ENCODE measurements at regions not wholly inside any gene's neighbourhood (a gene's known extent, or its start where the extent isn't known, plus 50 kb on each side); places are given as distances from the start of the nearest gene placed in this dataset.
A peak's percentile ranks its signal among the peaks of the same experiment; 100 is the strongest.

- DNase-seq (ENCODE audit: low read depth in 2 of 2), result no peak
These were observed 426.7 kb downstream of the TBC1D4 start for GRCh38 chr13:75055296-75055695.

GRCh38 chr13:75052616-75053015 lies 429.4 kb downstream of the TBC1D4 start:
- no peak for DNase-seq (ENCODE audit: low read depth in 2 of 2)

GRCh38 chr13:75050419-75051046 lies 431.4 kb downstream of the TBC1D4 start:
- no peak for DNase-seq (ENCODE audit: low read depth in 2 of 2)

GRCh38 chr13:75049735-75050335 lies 432.1 kb downstream of the TBC1D4 start:
- DNase-seq (ENCODE audit: low read depth in 2 of 2), result no peak

GRCh38 chr13:75042807-75043206 lies 439.2 kb downstream of the TBC1D4 start:
- no peak for DNase-seq (ENCODE audit: low read depth in 2 of 2)

GRCh38 chr13:75038393-75039113 lies 443.4 kb downstream of the TBC1D4 start:
- no peak for DNase-seq (ENCODE audit: low read depth in 2 of 2)

- DNase-seq (ENCODE audit: low read depth in 2 of 2), result no peak
These were observed 456.0 kb downstream of the TBC1D4 start for GRCh38 chr13:75025956-75026355.

GRCh38 chr13:75024602-75025001 lies 457.4 kb downstream of the TBC1D4 start:
- DNase-seq (ENCODE audit: low read depth in 2 of 2), result no peak

GRCh38 chr13:75023609-75024008 lies 458.4 kb downstream of the TBC1D4 start:
- DNase-seq (ENCODE audit: low read depth in 2 of 2), result no peak

- no peak for DNase-seq (ENCODE audit: low read depth in 2 of 2)
These were observed 460.8 kb downstream of the TBC1D4 start for GRCh38 chr13:75021151-75021550.

GRCh38 chr13:75016225-75016624 lies 465.7 kb downstream of the TBC1D4 start:
- DNase-seq (ENCODE audit: low read depth in 2 of 2), result no peak

GRCh38 chr13:75013818-75014217 lies 468.2 kb downstream of the TBC1D4 start:
- DNase-seq (ENCODE audit: low read depth in 2 of 2), result no peak

GRCh38 chr13:75010941-75011340 lies 471.0 kb downstream of the TBC1D4 start:
- no peak for DNase-seq (ENCODE audit: low read depth in 2 of 2)

GRCh38 chr13:75008926-75009325 lies 473.0 kb downstream of the TBC1D4 start:
- no peak for DNase-seq (ENCODE audit: low read depth in 2 of 2)

GRCh38 chr13:74990992-74991391 lies 491.0 kb downstream of the TBC1D4 start:
- no peak for DNase-seq (ENCODE audit: low read depth in 2 of 2)

GRCh38 chr13:74987124-74987690 lies 494.8 kb downstream of the TBC1D4 start:
- peak in 1 of 2 donors; percentile 2 for DNase-seq (ENCODE audit: low read depth in 2 of 2)

GRCh38 chr13:74986609-74987008 lies 495.4 kb downstream of the TBC1D4 start:
- no peak for DNase-seq (ENCODE audit: low read depth in 2 of 2)

- peak in 1 of 2 donors; percentile 27 for DNase-seq (ENCODE audit: low read depth in 2 of 2)
These were observed 502.3 kb downstream of the TBC1D4 start for GRCh38 chr13:74979703-74980102.

- no peak for DNase-seq (ENCODE audit: low read depth in 2 of 2)
These were observed 503.4 kb downstream of the TBC1D4 start for GRCh38 chr13:74978591-74978990.

GRCh38 chr13:74977498-74977897 lies 504.5 kb downstream of the TBC1D4 start:
- DNase-seq (ENCODE audit: low read depth in 2 of 2), result no peak

- no peak for DNase-seq (ENCODE audit: low read depth in 2 of 2)
These were observed 506.9 kb downstream of the TBC1D4 start for GRCh38 chr13:74975111-74975510.
